ENCODE measurements at regions not wholly inside any gene's neighbourhood (a gene's known extent, or its start where the extent isn't known, plus 50 kb on each side); places are given as distances from the start of the nearest gene placed in this dataset.

- Histone ChIP-seq H3T11ph (ENCODE audit: low read length) (no peak overlapping the region), H3K18ac (ENCODE audit: insufficient read length, low read depth, low read length) (no peak overlapping the region), H4K8ac (replicated peaks; ENCODE audit: insufficient read length, low read depth, low read length) (no peak overlapping the region), H3K79me1 (ENCODE audit: insufficient read depth, low read depth, low read length, poor library complexity, severe bottlenecking) (no peaks in the 10 kb centered on the region), H2BK120ac (ENCODE audit: low read depth, low read length, poor library complexity, severe bottlenecking) (no peak overlapping the region), H3K79me2 (ENCODE audit: insufficient read depth, low read length) (no peaks in the 10 kb centered on the region), H3K9ac (ENCODE audit: extremely low read depth, insufficient read length, low read length) (no peak overlapping the region), H3K4me1 (ENCODE audit: insufficient read depth, low read length) (no peaks in the 10 kb centered on the region), H3K23me2 (ENCODE audit: insufficient read length, low read depth, low read length, poor library complexity, severe bottlenecking) (no peaks in the 10 kb centered on the region), H2AK5ac (ENCODE audit: insufficient read length, low read length) (no peak overlapping the region), H2BK15ac (ENCODE audit: low read depth, low read length) (no peak overlapping the region), H3K27ac (ENCODE audit: insufficient read length, low read depth, low read length) (no peak overlapping the region), H2AFZ (ENCODE audit: low read length) (no peak overlapping the region), H3K4me2 (ENCODE audit: insufficient read depth, insufficient read length, low read length) (no peak overlapping the region), H4K20me1 (ENCODE audit: control insufficient read depth, insufficient read depth, insufficient read length) (no peaks in the 10 kb centered on the region), H3K23ac (ENCODE audit: insufficient read length, low read depth, low read length) (no peak overlapping the region), H3K9me3 (ENCODE audit: control insufficient read depth, low read depth, low read length) (no peaks in the 10 kb centered on the region), H4K91ac (ENCODE audit: insufficient read length, low read depth, low read length) (no peak overlapping the region), H2BK12ac (ENCODE audit: insufficient read length, low read depth, low read length) (no peak overlapping the region), H3K4ac (ENCODE audit: low read depth, low read length) (no peak overlapping the region), H2BK5ac (ENCODE audit: insufficient read length, low read length) (no peak overlapping the region), H3K14ac (ENCODE audit: insufficient read depth, low read length) (no peak overlapping the region), H3K56ac (ENCODE audit: insufficient read length, low read depth, low read length) (no peak overlapping the region), H3K27me3 (ENCODE audit: insufficient read depth, low read length) (no peaks in the 10 kb centered on the region), H4K5ac (ENCODE audit: insufficient read length, low read depth, low read length) (no peak overlapping the region), H2BK20ac (ENCODE audit: low read depth, low read length, poor library complexity, severe bottlenecking) (no peak overlapping the region)
- Mint-ChIP-seq H3K9me3 (no peaks in the 10 kb centered on the region), H3K36me3 (ENCODE audit: insufficient read depth in 1 of 3, low read depth in 3 of 3) (no peaks in the 10 kb centered on the region), H3K27ac (no peak overlapping the region), H3K27me3 (ENCODE audit: low read depth) (no peaks in the 10 kb centered on the region), H3K4me3 (no peak overlapping the region), H3K4me1 (peaks cover 6 to 15% of the 10 kb centered on the region in 2 experiments)
- WGBS (ENCODE audit: extremely low coverage, insufficient read length, low lambda C conversion rate): no CpG with 5 or more reads among the region's 5 CpGs
- DNase-seq: no peak
- TF ChIP-seq CTCF (conservative IDR thresholded peaks at IDR 0.05): no peak
These were observed 161.7 kb upstream of the BCL6 start for GRCh38 chr3:187906920-187907319.

All from H9 (cell line).